Suppressor macrophage treated with lipopolysaccharide for 1 hour (primary cell): ENCODE measurements at regions not wholly inside any gene's neighbourhood (a gene's known extent, or its start where the extent isn't known, plus 50 kb on each side); places are given as distances from the start of the nearest gene placed in this dataset.

Experiments
- DNase-seq, 3 donors: peaks; one replicate each; pipeline ENCODE4 v3.0.0-alpha.2; 2020 to 2022

DNA sequence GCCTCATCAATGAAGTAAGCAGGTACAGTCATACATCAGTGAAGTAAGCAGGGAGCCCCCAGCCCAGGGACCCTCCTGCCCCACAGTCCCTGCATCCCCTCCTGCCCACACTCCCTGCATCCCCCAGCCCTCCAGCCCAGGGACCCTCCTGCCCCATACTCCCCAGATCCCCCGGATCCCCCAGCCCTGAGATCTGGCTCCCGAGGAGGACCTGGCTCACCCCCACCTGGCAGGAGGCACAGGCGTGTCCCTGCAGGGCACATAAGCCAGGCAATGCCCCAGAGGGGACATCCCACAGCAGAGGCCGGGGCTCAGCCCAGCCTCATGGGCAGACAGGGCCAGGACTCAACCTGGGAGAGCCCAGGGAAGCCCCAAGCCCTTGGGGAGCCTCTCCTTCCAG lies 53.6 kb upstream of the TPM4 start:
- no peak for DNase-seq

DNA sequence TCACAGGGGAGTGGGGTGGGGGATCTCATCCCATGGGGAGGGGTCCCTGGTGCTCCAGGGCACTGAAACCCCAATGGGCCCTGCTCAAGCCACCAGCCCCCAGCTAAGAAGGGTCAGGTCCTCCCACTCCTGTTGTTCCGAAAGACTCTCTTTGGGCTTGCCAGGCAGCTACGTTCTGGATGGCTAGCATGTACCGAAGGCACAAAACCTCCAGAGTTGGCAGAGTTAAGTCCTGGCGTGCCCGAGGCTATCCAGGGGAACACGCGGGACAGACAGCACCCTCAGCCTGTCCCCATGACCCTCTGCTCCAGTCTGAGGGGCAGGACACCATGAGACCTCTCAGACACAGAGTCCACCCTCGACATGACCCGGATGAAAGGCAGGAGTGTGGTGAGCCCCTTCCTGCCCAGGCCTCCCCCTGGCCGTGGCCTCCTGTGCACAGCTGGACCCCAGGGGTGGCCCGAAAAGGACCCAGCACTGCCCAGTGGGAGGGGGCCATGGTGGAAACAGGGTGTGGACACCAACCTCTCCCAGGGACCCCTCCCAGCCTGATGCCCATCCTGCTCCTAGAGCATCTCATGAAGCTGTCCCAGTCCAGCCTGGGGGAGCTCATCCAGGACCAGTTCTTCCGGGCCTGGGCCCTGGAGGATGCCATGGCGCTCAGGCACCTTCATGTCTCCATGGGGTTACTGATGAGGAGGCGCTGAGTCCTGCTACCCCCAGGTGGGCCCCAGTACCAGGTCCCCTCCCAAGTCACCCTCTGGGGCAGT lies 53.0 kb upstream of the TPM4 start:
- DNase-seq: no peak

- DNase-seq: no peak
Measured at GRCh38 chr19:16024266-16025107, 51.8 kb upstream of the TPM4 start.

DNA sequence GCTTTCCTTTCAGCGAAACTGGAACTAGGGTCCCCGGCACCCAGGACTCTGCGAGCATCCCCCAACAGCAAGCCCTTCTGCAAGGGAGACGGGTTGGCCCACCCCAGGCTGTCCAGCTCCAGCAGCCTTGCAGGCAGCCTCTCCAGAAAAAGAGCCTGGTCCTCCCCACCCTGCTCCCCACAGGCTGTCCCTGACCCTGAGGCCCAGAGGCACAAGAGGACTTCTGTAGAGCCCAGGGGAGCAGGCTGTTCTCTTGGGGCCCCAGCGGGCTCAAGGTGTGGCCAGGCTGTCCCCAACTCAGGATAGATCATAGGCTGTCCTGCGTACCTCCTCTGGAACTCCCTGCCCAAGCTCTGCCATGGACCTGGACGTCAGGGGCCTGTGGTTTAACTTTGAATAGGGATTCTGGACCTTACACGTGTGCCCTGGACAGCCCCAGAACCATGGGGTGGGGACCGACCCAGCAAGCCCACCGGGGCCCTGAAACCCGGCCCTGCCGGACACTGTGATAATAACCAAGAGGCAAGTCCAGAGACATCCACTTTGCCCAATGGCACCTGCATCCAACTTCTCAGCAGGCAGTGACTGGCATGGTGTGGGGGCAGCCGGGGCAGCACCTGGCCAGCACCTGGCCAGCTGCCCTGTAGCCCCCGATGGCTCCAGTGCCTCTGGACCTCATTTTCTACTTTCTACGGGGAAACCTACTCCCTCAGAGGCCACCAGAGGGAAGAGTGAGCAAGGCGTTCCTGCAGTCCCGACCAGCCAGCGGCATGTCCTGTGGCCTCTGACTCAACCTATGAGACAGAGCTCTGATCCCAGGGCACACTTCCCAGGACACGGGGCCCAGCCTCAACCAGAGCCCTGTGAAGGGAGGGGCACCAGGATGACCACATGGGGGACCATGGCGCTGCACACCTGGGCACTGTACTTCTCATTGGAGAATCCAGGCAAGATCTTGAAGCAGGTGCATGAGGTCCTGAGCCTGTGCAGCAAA lies 50.9 kb upstream of the TPM4 start:
- DNase-seq: peak; percentile 74 to 81 (median 75)

GRCh38 chr19:16026131-16026530 lies 50.2 kb upstream of the TPM4 start:
- DNase-seq: no peak
